ENCODE measurements at regions not wholly inside any gene's neighbourhood (a gene's known extent, or its start where the extent isn't known, plus 50 kb on each side); places are given as distances from the start of the nearest gene placed in this dataset.

DNA sequence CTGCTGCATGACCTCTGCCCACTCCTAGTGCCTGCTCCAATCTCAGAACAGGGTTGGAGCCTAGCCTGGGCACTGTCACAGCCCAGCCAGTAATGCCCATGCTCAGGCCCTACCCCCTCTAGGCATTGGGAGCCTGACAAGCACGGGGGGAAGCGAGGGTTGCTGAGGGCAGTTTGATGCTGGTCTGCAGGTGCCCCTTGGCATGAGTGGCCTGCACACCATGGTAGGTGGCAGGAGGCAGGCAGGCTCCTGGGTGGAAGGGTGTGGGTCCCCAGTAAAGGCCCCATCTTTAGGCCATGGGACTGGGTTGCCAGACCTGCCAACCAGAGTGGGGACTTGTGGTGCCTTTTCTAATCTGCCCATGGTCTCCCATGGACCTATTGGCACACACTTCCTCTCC lies 72.1 kb upstream of the DCAF12L2 start:
- TF ChIP-seq EZH2 (IDR thresholded peaks at IDR 0.05; ENCODE audit: borderline replicate concordance, control insufficient read depth, low read depth, low read length) (no peak), CTCF (IDR thresholded peaks at IDR 0.05 in 2 of 3, conservative IDR thresholded peaks at IDR 0.05 in 1 of 3; ENCODE audit: control insufficient read depth in 2 of 3, extremely low read depth in 1 of 3, insufficient read depth in 1 of 3, low read depth in 3 of 3, low read length in 3 of 3) (no peak), ZBTB33 (IDR thresholded peaks at IDR 0.05) (no peak), MEF2B (IDR thresholded peaks at IDR 0.05; ENCODE audit: partially characterized antibody, poor library complexity, severe bottlenecking) (no peak)
